ENCODE measurements at regions not wholly inside any gene's neighbourhood (a gene's known extent, or its start where the extent isn't known, plus 50 kb on each side); places are given as distances from the start of the nearest gene placed in this dataset.

DNA sequence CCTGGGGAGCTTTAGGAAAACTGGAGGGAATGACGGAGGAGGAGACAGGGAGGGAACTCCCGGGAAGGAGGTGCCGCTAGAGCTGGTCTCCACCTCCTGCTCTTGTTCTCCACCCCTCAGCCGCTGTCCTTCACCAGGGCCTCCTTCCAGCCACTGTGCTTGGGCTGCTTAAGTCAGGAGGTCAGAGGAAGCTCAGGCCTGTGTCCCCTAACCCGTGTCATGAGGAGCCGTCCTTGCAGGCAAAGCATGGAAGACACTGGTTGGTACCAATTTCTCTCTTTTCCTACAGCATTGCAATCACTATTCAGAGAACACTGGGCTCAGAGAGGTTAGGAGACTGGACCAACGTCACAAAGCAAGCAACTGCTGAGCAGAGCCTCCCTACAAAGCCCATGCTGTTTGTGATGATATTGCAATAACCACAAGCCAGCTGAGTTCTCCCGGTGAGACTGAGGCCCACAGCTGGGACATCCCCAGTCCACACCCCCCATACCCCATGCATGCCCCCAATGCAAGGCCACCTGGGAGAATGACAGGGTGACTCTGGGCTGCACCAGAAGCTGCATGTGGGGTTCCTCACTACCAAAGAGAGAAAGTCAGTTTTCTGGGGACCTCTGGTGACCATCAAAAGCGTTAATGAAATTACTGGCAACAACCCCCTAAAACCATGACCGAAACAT, 427.5 kb downstream of the NPHP4 start:
- H4K20me1 ChIP-seq (ENCODE audit: insufficient read depth) = no peaks in the 10 kb centered on the region
- no peaks in the 10 kb centered on the region for H3K79me2 ChIP-seq (replicated peaks; ENCODE audit: insufficient read depth, low read length)
- H3K4me2 ChIP-seq (ENCODE audit: low read length) = no peak overlapping the region
- H3K27me3 ChIP-seq (ENCODE audit: insufficient read depth, low read depth, low read length) = no peaks in the 10 kb centered on the region
- no peak overlapping the region for H3K27ac ChIP-seq (ENCODE audit: low read length)
- no peaks in the 10 kb centered on the region for H3K9me2 ChIP-seq (ENCODE audit: insufficient read depth, low read length)
- no peak overlapping the region for H3K9ac ChIP-seq (ENCODE audit: low read length)
- no peaks in the 10 kb centered on the region for H3F3A ChIP-seq (ENCODE audit: insufficient read depth, low read length, poor library complexity, severe bottlenecking)
- H3K36me3 ChIP-seq (ENCODE audit: insufficient read depth, low read length) = no peaks in the 10 kb centered on the region
- H2AFZ ChIP-seq (ENCODE audit: low read depth, low read length) = no peak overlapping the region
- TF ChIP-seq SMC3 (conservative IDR thresholded peaks at IDR 0.05; ENCODE audit: poor library complexity) (no peak), POLR2AphosphoS5 (IDR thresholded peaks at IDR 0.05) (no peak), EP300 (conservative IDR thresholded peaks at IDR 0.05; ENCODE audit: poor library complexity, severe bottlenecking) (no peak), EZH2 (IDR thresholded peaks at IDR 0.05; ENCODE audit: borderline replicate concordance, insufficient read depth, low read length, poor library complexity, severe bottlenecking) (no peak)
- TF ChIP-seq, protein P1, sequence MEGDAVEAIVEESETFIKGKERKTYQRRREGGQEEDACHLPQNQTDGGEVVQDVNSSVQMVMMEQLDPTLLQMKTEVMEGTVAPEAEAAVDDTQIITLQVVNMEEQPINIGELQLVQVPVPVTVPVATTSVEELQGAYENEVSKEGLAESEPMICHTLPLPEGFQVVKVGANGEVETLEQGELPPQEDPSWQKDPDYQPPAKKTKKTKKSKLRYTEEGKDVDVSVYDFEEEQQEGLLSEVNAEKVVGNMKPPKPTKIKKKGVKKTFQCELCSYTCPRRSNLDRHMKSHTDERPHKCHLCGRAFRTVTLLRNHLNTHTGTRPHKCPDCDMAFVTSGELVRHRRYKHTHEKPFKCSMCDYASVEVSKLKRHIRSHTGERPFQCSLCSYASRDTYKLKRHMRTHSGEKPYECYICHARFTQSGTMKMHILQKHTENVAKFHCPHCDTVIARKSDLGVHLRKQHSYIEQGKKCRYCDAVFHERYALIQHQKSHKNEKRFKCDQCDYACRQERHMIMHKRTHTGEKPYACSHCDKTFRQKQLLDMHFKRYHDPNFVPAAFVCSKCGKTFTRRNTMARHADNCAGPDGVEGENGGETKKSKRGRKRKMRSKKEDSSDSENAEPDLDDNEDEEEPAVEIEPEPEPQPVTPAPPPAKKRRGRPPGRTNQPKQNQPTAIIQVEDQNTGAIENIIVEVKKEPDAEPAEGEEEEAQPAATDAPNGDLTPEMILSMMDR (IDR thresholded peaks at IDR 0.05; ENCODE audit: poor library complexity, severe bottlenecking) = no peak
- H3K4me3 ChIP-seq (ENCODE audit: low read length) = no peak overlapping the region
- peaks cover 5% of the 10 kb centered on the region for H3K9me3 ChIP-seq (ENCODE audit: low read length)

DNA sequence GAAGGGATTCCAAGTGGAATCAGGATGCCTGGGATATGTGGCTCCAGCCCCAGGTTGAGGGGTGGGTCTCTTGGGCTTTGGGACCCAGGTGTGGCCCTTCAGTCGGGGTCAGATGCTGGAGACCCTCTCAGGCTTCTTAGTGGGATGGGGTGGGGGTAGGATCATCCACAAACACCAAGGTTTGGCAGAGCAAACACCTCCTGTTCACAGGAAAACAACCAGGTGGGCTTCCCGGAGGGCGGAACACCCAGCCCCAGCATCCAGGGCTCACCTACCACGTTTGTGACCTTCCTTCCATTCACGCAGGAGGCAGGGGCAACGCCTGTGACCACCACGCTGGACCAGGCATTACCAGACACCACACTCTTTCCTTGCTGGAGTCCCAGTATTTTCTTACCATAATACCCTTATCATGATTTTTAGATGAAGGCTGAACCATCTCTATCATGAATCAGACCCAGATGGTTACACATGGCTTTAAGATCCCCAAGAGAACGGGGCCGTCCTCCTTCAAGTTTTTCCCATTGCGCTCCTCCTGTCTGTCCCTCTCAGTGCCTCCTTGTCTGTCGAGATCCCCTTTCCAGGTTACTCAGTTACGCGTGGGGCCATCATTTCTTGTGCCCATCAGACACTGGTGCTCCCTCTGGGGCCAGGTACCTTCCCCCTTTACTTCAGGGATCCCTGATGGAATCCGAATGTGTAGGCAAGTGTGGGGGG, 428.2 kb downstream of the NPHP4 start:
- H3K4me3 ChIP-seq (ENCODE audit: low read length) = no peak overlapping the region
- no peak overlapping the region for H3K27ac ChIP-seq (ENCODE audit: low read length)
- H3K79me2 ChIP-seq (replicated peaks; ENCODE audit: insufficient read depth, low read length) = no peaks in the 10 kb centered on the region
- H2AFZ ChIP-seq (ENCODE audit: low read depth, low read length) = no peak overlapping the region
- TF ChIP-seq SMC3 (conservative IDR thresholded peaks at IDR 0.05; ENCODE audit: poor library complexity) = no peak
- no peak for TF ChIP-seq EZH2 (IDR thresholded peaks at IDR 0.05; ENCODE audit: borderline replicate concordance, insufficient read depth, low read length, poor library complexity, severe bottlenecking)
- no peak overlapping the region for H3K9ac ChIP-seq (ENCODE audit: low read length)
- H3K9me2 ChIP-seq (ENCODE audit: insufficient read depth, low read length) = no peaks in the 10 kb centered on the region
- H3K9me3 ChIP-seq (ENCODE audit: low read length) = peaks cover 3% of the 10 kb centered on the region
- H3K4me2 ChIP-seq (ENCODE audit: low read length) = no peak overlapping the region
- no peaks in the 10 kb centered on the region for H3K27me3 ChIP-seq (ENCODE audit: insufficient read depth, low read depth, low read length)
- H3K36me3 ChIP-seq (ENCODE audit: insufficient read depth, low read length) = no peaks in the 10 kb centered on the region
- no peaks in the 10 kb centered on the region for H4K20me1 ChIP-seq (ENCODE audit: insufficient read depth)
- no peaks in the 10 kb centered on the region for H3F3A ChIP-seq (ENCODE audit: insufficient read depth, low read length, poor library complexity, severe bottlenecking)

- H3K27ac ChIP-seq (ENCODE audit: low read length) = no peak overlapping the region
- no peaks in the 10 kb centered on the region for H3K79me2 ChIP-seq (replicated peaks; ENCODE audit: insufficient read depth, low read length)
- no peak overlapping the region for H3K9ac ChIP-seq (ENCODE audit: low read length)
- TF ChIP-seq RAD21 (conservative IDR thresholded peaks at IDR 0.05) = no peak
- TF ChIP-seq EP300 (conservative IDR thresholded peaks at IDR 0.05; ENCODE audit: poor library complexity, severe bottlenecking) = no peak
- TF ChIP-seq POLR2AphosphoS5 (IDR thresholded peaks at IDR 0.05) = no peak
- TF ChIP-seq EZH2 (IDR thresholded peaks at IDR 0.05; ENCODE audit: borderline replicate concordance, insufficient read depth, low read length, poor library complexity, severe bottlenecking) = no peak
- TF ChIP-seq TAF1 (IDR thresholded peaks at IDR 0.05; ENCODE audit: low read depth) = no peak
- no peak for TF ChIP-seq REST (IDR thresholded peaks at IDR 0.05; ENCODE audit: borderline replicate concordance)
- TF ChIP-seq SMC3 (conservative IDR thresholded peaks at IDR 0.05; ENCODE audit: poor library complexity) = no peak
- no peaks in the 10 kb centered on the region for H3K9me2 ChIP-seq (ENCODE audit: insufficient read depth, low read length)
- H3K36me3 ChIP-seq (ENCODE audit: insufficient read depth, low read length) = no peaks in the 10 kb centered on the region
- no peaks in the 10 kb centered on the region for H3K9me3 ChIP-seq (ENCODE audit: low read length)
- H3K4me3 ChIP-seq (ENCODE audit: low read length) = no peak overlapping the region
- H3K4me2 ChIP-seq (ENCODE audit: low read length) = no peak overlapping the region
- H4K20me1 ChIP-seq (ENCODE audit: insufficient read depth) = no peaks in the 10 kb centered on the region
- H3K27me3 ChIP-seq (ENCODE audit: insufficient read depth, low read depth, low read length) = no peaks in the 10 kb centered on the region
- H3F3A ChIP-seq (ENCODE audit: insufficient read depth, low read length, poor library complexity, severe bottlenecking) = no peaks in the 10 kb centered on the region
- H2AFZ ChIP-seq (ENCODE audit: low read depth, low read length) = no peak overlapping the region
Measured at GRCh38 chr1:5562769-5563168, 429.5 kb downstream of the NPHP4 start.
